WTC11 (cell line): ENCODE measurements at regions not wholly inside any gene's neighbourhood (a gene's known extent, or its start where the extent isn't known, plus 50 kb on each side); places are given as distances from the start of the nearest gene placed in this dataset.
"Not testable (repeated sequence)": the region's sequence is repeated elsewhere in the genome, so short reads cannot be mapped to it uniquely, and the experiment has no call there.

ENCODE experiments used
- ATAC-seq: fragments of 200-7000 bp; cut with Tn5 transposase; 2 replicates; pipeline ENCODE4 v1.10.0; 2021; ENCODE audit warnings: mild to moderate bottlenecking, moderate library complexity
- CTCF ChIA-PET: fragments of 300-600 bp; sonication (Branson Sonifier 250); formaldehyde crosslinking; loops from one replicate; lab custom pipeline; 2021; ENCODE audit warnings: antibody characterized with exemption; lab: Charles Lee
- POLR2A ChIA-PET: fragments of 350-600 bp; sonication (Branson Sonifier 250); formaldehyde crosslinking; loops from one replicate; lab custom pipeline; 2021; ENCODE audit warnings: antibody characterized with exemption; lab: Charles Lee
- DNase-seq: peaks from one replicate; pipeline ENCODE4 v3.0.0; 2021; ENCODE audit warnings: low spot score
- H3K27ac Mint-ChIP-seq: 2 replicates; pipeline ENCODE4 v1.8.0; 2021; ENCODE audit warnings: mixed read lengths
- H3K27me3 Mint-ChIP-seq: 2 replicates; pipeline ENCODE4 v1.8.0; 2021; ENCODE audit warnings: low read depth, mild to moderate bottlenecking, moderate library complexity, mixed read lengths
- H3K36me3 Mint-ChIP-seq: 2 replicates; pipeline ENCODE4 v1.8.0; 2021; ENCODE audit warnings: mixed read lengths
- H3K4me1 Mint-ChIP-seq: 2 replicates; pipeline ENCODE4 v1.8.0; 2022; ENCODE audit warnings: mixed read lengths
- H3K4me3 Mint-ChIP-seq: 2 replicates; pipeline ENCODE4 v1.8.0; 2021; ENCODE audit warnings: mild to moderate bottlenecking, moderate library complexity, mixed read lengths
- H3K9me3 Mint-ChIP-seq: 2 replicates; pipeline ENCODE4 v1.8.0; 2021; ENCODE audit warnings: mixed read lengths
- GTF2I ChIP-seq: fragments of 250-450 bp; sonication (Bioruptor Pico); conservative IDR thresholded peaks from 2 replicates; pipeline ENCODE4 v1.4.0; 2021; ENCODE audit warnings: mild to moderate bottlenecking
- SMAD3 ChIP-seq: sonication (generic); formaldehyde crosslinking; IDR thresholded peaks from 2 replicates; pipeline ENCODE4 v1.8.0; 2022; ENCODE audit warnings: missing genetic modification reagents, mild to moderate bottlenecking, borderline replicate concordance
- SP1 ChIP-seq: sonication (generic); formaldehyde crosslinking; conservative IDR thresholded peaks from 2 replicates; pipeline ENCODE4 v1.8.1; 2022; ENCODE audit warnings: missing genetic modification reagents
- ZNF219 ChIP-seq: sonication (generic); formaldehyde crosslinking; IDR thresholded peaks from 2 replicates; pipeline ENCODE4 v1.8.0; 2023; ENCODE audit warnings: missing genetic modification reagents, mild to moderate bottlenecking, borderline replicate concordance
- ZNF416 ChIP-seq: fragments of 250-450 bp; sonication (Bioruptor Pico); IDR thresholded peaks from 2 replicates; pipeline ENCODE4 v1.9.0; 2021; ENCODE audit warnings: mild to moderate bottlenecking, inconsistent platforms
- ZNF671 ChIP-seq: fragments of 250-450 bp; sonication (Bioruptor Pico); IDR thresholded peaks from 2 replicates; pipeline ENCODE4 v1.8.0; 2021; ENCODE audit warnings: mild to moderate bottlenecking
- TF ChIP-seq, protein P1 (sequence below): fragments of 250-450 bp; sonication (Bioruptor Pico); IDR thresholded peaks from 2 replicates; pipeline ENCODE4 v1.9.0; 2021; ENCODE audit warnings: mild to moderate bottlenecking, borderline replicate concordance
- TF ChIP-seq, protein P2 (sequence below): sonication (generic); formaldehyde crosslinking; IDR thresholded peaks from 2 replicates; pipeline ENCODE4 v1.8.1; 2023; ENCODE audit warnings: mild to moderate bottlenecking, missing genetic modification reagents, moderate library complexity
- TF ChIP-seq, protein P3 (sequence below): sonication (generic); formaldehyde crosslinking; conservative IDR thresholded peaks from 2 replicates; pipeline ENCODE4 v1.8.1; 2022; ENCODE audit warnings: mild to moderate bottlenecking, missing genetic modification reagents
- TF ChIP-seq, protein P4 (sequence below): sonication (generic); formaldehyde crosslinking; IDR thresholded peaks from 2 replicates; pipeline ENCODE4 v1.8.1; 2023; ENCODE audit warnings: mild to moderate bottlenecking, missing genetic modification reagents
- TF ChIP-seq, protein P5 (sequence below): sonication (generic); formaldehyde crosslinking; IDR thresholded peaks from 2 replicates; pipeline ENCODE4 v1.8.1; 2022; ENCODE audit warnings: mild to moderate bottlenecking, missing genetic modification reagents, moderate library complexity, borderline replicate concordance
- TF ChIP-seq, protein P6 (sequence below): fragments of 250-450 bp; sonication (Bioruptor Pico); IDR thresholded peaks from 2 replicates; pipeline ENCODE4 v2.1.2; 2022; ENCODE audit warnings: mild to moderate bottlenecking, moderate library complexity

DNA sequence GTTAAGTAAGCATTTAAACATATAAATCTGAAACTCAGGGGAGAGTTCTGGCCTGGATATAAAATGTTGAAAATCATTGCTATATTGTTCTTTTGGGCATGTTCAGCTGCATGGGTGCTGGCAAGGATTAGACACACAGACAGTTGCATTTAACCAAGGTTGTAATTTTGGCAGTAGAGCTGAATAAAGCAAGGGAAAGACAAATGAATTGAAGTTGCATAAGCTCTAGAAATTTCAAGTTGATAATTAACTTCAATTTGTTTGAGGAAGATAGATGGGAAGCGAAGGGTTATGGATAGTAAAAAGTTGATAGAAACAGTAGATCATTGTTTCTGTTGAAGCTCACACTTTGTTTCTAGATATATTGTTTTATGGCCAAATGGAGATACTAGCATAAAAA lies 97.2 kb upstream of the KCNJ18 start (continued):
- TF ChIP-seq, protein P1, sequence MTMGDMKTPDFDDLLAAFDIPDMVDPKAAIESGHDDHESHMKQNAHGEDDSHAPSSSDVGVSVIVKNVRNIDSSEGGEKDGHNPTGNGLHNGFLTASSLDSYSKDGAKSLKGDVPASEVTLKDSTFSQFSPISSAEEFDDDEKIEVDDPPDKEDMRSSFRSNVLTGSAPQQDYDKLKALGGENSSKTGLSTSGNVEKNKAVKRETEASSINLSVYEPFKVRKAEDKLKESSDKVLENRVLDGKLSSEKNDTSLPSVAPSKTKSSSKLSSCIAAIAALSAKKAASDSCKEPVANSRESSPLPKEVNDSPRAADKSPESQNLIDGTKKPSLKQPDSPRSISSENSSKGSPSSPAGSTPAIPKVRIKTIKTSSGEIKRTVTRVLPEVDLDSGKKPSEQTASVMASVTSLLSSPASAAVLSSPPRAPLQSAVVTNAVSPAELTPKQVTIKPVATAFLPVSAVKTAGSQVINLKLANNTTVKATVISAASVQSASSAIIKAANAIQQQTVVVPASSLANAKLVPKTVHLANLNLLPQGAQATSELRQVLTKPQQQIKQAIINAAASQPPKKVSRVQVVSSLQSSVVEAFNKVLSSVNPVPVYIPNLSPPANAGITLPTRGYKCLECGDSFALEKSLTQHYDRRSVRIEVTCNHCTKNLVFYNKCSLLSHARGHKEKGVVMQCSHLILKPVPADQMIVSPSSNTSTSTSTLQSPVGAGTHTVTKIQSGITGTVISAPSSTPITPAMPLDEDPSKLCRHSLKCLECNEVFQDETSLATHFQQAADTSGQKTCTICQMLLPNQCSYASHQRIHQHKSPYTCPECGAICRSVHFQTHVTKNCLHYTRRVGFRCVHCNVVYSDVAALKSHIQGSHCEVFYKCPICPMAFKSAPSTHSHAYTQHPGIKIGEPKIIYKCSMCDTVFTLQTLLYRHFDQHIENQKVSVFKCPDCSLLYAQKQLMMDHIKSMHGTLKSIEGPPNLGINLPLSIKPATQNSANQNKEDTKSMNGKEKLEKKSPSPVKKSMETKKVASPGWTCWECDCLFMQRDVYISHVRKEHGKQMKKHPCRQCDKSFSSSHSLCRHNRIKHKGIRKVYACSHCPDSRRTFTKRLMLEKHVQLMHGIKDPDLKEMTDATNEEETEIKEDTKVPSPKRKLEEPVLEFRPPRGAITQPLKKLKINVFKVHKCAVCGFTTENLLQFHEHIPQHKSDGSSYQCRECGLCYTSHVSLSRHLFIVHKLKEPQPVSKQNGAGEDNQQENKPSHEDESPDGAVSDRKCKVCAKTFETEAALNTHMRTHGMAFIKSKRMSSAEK (CRISPR knock-in tag), result no peak
- TF ChIP-seq ZNF416 (CRISPR knock-in tag), result no peak
- TF ChIP-seq SP1 (CRISPR knock-in tag), result no peak

DNA sequence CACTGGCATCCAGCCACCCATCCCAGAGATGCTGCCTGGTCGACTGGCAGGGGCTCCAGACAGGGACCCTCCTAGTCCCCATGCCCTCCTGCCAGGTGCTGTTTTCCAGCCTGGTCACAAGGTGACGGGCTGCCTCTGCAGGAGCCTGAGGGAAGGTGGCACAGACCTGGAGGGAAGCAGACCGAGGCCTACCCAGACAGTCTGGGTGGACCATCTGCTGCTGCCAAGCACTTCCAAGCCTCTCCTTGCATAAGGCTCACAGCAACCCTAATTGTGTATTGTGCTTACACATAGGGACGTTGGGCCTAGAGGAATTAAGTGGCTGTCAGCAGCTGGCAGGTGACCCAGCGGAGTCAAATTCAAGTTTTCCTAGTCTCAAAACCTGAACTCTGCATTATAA lies 90.1 kb upstream of the KCNJ18 start:
- Mint-ChIP-seq H3K4me1 (no peaks in the 10 kb centered on the region), H3K4me3 (no peak overlapping the region), H3K27me3 (peaks cover 6% of the 10 kb centered on the region; the same call in 1 of the 2 replicates), H3K9me3 (peaks cover 63% of the 10 kb centered on the region), H3K27ac (no peak overlapping the region), H3K36me3 (peaks cover 48% of the 10 kb centered on the region)
- ChIA-PET POLR2A (no interaction called here), CTCF (no interaction called here)
- ATAC-seq (no peak), DNase-seq (no peak)
- TF ChIP-seq, protein P2, sequence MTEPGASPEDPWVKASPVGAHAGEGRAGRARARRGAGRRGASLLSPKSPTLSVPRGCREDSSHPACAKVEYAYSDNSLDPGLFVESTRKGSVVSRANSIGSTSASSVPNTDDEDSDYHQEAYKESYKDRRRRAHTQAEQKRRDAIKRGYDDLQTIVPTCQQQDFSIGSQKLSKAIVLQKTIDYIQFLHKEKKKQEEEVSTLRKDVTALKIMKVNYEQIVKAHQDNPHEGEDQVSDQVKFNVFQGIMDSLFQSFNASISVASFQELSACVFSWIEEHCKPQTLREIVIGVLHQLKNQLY (CRISPR knock-in tag), result no peak
- TF ChIP-seq, protein P3, sequence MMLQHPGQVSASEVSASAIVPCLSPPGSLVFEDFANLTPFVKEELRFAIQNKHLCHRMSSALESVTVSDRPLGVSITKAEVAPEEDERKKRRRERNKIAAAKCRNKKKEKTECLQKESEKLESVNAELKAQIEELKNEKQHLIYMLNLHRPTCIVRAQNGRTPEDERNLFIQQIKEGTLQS (CRISPR knock-in tag), result no peak
- TF ChIP-seq, protein P4, sequence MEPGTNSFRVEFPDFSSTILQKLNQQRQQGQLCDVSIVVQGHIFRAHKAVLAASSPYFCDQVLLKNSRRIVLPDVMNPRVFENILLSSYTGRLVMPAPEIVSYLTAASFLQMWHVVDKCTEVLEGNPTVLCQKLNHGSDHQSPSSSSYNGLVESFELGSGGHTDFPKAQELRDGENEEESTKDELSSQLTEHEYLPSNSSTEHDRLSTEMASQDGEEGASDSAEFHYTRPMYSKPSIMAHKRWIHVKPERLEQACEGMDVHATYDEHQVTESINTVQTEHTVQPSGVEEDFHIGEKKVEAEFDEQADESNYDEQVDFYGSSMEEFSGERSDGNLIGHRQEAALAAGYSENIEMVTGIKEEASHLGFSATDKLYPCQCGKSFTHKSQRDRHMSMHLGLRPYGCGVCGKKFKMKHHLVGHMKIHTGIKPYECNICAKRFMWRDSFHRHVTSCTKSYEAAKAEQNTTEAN (CRISPR knock-in tag), result no peak
- TF ChIP-seq, protein P5, sequence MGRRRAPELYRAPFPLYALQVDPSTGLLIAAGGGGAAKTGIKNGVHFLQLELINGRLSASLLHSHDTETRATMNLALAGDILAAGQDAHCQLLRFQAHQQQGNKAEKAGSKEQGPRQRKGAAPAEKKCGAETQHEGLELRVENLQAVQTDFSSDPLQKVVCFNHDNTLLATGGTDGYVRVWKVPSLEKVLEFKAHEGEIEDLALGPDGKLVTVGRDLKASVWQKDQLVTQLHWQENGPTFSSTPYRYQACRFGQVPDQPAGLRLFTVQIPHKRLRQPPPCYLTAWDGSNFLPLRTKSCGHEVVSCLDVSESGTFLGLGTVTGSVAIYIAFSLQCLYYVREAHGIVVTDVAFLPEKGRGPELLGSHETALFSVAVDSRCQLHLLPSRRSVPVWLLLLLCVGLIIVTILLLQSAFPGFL (CRISPR knock-in tag), result no peak
- no peak for TF ChIP-seq ZNF219 (CRISPR knock-in tag)
- TF ChIP-seq SMAD3, result no peak
- TF ChIP-seq, protein P6, sequence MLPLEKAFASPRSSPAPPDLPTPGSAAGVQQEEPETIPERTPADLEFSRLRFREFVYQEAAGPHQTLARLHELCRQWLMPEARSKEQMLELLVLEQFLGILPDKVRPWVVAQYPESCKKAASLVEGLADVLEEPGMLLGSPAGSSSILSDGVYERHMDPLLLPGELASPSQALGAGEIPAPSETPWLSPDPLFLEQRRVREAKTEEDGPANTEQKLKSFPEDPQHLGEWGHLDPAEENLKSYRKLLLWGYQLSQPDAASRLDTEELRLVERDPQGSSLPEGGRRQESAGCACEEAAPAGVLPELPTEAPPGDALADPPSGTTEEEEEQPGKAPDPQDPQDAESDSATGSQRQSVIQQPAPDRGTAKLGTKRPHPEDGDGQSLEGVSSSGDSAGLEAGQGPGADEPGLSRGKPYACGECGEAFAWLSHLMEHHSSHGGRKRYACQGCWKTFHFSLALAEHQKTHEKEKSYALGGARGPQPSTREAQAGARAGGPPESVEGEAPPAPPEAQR (CRISPR knock-in tag), result no peak
- TF ChIP-seq GTF2I (CRISPR knock-in tag), result no peak
- TF ChIP-seq ZNF671 (CRISPR knock-in tag), result no peak

DNA sequence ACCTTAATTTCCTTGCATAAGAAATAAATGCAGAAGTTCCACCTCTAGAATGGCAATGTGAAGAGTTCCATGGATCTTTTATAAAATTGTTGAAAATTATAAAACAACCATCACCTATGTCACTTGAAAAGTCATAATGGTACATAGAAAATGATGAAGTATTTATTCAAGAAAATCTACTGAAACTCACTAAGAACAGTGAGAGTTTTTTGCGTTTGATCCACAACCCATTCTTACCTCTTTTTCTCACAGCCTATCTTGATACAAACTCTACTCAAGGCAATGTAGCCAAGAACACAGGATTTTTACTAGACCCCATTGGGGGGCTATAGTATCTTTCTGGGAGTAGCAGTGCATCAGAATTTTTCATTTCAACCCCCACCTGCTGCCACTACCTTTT lies 89.0 kb upstream of the KCNJ18 start:
- Mint-ChIP-seq H3K9me3 (peaks cover 54% of the 10 kb centered on the region), H3K36me3 (peaks cover 38% of the 10 kb centered on the region)
- H3K27ac Mint-ChIP-seq, H3K4me1 Mint-ChIP-seq, DNase-seq, POLR2A ChIA-PET, ATAC-seq, H3K27me3 Mint-ChIP-seq, H3K4me3 Mint-ChIP-seq, CTCF ChIA-PET: not testable (repeated sequence)

DNA sequence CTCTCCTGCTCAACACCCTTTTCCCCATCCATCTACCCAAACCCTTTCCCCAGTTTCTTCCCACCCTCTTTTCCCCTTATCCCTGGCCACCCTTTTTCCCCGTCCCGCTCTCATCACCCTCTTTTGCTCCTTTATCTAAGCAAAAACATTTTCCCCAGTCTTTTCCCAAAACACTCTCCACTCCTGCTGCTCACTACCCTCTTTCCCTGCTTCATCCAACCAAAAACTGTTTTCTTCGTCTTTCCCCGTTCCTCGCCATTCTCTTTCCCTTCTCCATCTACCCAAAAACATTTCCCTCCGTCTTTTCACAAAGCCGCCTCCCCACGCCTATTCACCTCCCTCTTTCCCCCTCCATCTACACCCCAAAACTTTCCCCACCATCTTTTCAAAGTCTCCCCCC lies 80.9 kb upstream of the KCNJ18 start:
- POLR2A ChIA-PET, H3K27ac Mint-ChIP-seq, DNase-seq, H3K4me3 Mint-ChIP-seq, H3K4me1 Mint-ChIP-seq, ATAC-seq, CTCF ChIA-PET, H3K27me3 Mint-ChIP-seq: not testable (repeated sequence)
- H3K36me3 Mint-ChIP-seq, result peaks cover 35% of the 10 kb centered on the region
- peaks cover 51% of the 10 kb centered on the region for H3K9me3 Mint-ChIP-seq

DNA sequence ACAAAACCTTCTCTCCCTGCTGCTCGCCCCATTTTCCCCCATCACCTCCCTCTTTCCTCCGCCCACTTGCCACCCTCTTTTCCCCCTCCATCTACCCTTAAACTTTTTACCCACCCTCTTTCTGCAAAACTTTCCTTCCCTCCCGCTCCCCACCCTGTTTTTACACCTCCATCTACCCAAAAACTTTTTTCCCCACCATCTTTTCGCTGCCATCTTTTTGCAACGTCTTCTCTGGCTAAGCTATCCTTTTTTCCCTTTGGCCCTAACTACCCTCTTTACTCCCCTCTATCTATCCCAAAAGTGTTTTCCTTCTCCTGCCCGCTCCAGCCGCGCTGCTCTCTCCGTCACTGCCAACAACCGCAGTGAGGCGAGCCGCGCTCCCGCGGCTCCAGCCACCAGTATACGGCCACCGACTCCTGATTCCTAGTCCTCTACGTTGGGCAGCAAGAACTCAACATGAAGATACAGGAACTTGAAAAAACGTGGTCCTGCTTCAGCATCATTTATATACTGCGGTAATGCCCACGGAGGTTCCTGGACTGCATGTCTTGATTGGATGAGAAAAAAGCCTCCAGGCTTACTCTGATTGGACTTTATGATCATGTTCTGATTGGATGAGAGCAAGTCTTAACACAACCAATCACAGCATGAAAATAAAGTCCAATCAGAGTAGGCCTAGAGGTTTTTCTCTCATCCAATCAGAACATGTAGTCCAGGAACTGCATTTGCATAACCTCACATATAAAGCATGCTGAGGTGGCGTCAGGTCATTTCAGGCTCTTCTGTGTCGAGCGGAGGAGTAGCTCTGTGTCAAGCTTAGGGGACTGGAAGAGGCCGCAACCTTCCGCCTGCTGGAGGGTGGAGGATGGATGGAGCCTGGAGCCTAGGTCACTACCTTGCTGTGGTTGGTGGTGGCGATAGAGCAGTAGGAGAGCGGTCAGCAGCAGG lies 79.9 kb upstream of the KCNJ18 start:
- H3K4me3 Mint-ChIP-seq, ATAC-seq, CTCF ChIA-PET, POLR2A ChIA-PET, H3K4me1 Mint-ChIP-seq, H3K27ac Mint-ChIP-seq, H3K27me3 Mint-ChIP-seq, DNase-seq: not testable (repeated sequence)
- Mint-ChIP-seq H3K9me3 (peaks cover 53% of the 10 kb centered on the region), H3K36me3 (peaks cover 34% of the 10 kb centered on the region)
